Spleen (tissue), 7 donors: ENCODE measurements at regions not wholly inside any gene's neighbourhood (a gene's known extent, or its start where the extent isn't known, plus 50 kb on each side); places are given as distances from the start of the nearest gene placed in this dataset.

Experiments used
- POLR2A ChIP-seq, 3 donors: fragments of 450-650 bp; IDR thresholded peaks; one replicate each; pipeline ENCODE4 v1.5.1; 2017; ENCODE audit warnings: antibody characterized with exemption in 3 of 3, mild to moderate bottlenecking in 1 of 3
- POLR2AphosphoS5 ChIP-seq, 3 donors: sonication (generic); formaldehyde crosslinking; IDR thresholded peaks; one replicate each; pipeline ENCODE4 v1.5.1; 2017; ENCODE audit warnings: antibody characterized with exemption in 3 of 3
- TF ChIP-seq, protein P1 (sequence below), 11 experiments: fragments of 200-600 bp in 7 of 11; fragments of 450-650 bp in 4 of 11; sonication (generic) in 4 of 11; IDR thresholded peaks in 8 of 11; conservative IDR thresholded peaks in 3 of 11; 1 replicate in 7 of 11; 2 replicates in 4 of 11; pipeline versions ENCODE4 v1.4.0 to v1.8.0; 2016 to 2021; ENCODE audit warnings: antibody characterized with exemption in 11 of 11, inconsistent platforms in 4 of 11, mild to moderate bottlenecking in 1 of 11
- donor health status: DM: no; HTN: no; CAD: no; lungs with moderate emphysema.
- donor health status: DM: no; HTN: no; CAD: no.
- donor health status: DM: no; HTN: no; CAD: no.

DNA sequence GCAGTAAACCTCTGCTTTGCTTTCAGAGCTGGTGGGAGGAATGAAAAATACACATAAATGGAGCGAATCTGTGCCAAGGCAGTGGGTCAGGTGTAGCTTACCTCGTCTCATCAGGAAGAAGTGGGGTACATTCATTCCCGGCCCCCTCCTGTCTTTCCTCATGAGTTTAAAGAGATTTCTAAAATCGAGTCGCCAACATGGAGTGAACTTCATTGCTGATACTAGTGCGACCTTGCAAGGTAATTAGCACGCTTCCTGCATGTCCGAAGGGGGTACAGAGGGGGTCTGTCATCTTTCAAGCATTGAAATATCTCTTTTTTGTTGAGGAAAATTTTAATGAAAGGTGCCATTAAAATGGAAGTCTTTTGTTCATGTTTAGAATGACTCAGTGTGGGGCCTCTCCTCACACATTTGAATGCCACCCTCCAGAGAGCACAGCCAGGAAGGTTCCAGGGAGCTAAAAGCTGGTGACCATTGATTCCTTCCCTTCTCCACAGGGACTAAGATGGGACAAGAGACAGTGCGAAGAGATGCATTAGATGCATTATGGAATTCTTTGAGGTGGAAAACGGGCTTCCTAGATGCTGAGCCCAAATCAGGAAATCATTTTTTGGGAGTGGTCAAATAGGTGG, 114.2 kb downstream of the IRX1 start:
- TF ChIP-seq, protein P1, sequence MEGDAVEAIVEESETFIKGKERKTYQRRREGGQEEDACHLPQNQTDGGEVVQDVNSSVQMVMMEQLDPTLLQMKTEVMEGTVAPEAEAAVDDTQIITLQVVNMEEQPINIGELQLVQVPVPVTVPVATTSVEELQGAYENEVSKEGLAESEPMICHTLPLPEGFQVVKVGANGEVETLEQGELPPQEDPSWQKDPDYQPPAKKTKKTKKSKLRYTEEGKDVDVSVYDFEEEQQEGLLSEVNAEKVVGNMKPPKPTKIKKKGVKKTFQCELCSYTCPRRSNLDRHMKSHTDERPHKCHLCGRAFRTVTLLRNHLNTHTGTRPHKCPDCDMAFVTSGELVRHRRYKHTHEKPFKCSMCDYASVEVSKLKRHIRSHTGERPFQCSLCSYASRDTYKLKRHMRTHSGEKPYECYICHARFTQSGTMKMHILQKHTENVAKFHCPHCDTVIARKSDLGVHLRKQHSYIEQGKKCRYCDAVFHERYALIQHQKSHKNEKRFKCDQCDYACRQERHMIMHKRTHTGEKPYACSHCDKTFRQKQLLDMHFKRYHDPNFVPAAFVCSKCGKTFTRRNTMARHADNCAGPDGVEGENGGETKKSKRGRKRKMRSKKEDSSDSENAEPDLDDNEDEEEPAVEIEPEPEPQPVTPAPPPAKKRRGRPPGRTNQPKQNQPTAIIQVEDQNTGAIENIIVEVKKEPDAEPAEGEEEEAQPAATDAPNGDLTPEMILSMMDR (IDR thresholded peaks at IDR 0.05 in 8 of 11, conservative IDR thresholded peaks at IDR 0.05 in 3 of 11): no peak
- TF ChIP-seq POLR2A (IDR thresholded peaks at IDR 0.05) (no peak), POLR2AphosphoS5 (IDR thresholded peaks at IDR 0.05) (no peak)
